K562 (cell line): ENCODE measurements at regions not wholly inside any gene's neighbourhood (a gene's known extent, or its start where the extent isn't known, plus 50 kb on each side); places are given as distances from the start of the nearest gene placed in this dataset.

ENCODE experiments used
- ATAC-seq: fragments of 200-7000 bp; cut with Tn5 transposase; 3 replicates; pipeline ENCODE4 v1.9.1; 2020; ENCODE audit warnings: moderate library complexity
- BruUV-seq: library from RNA; stranded (reverse); fragments of 400-500 nt; replicated peaks from 2 replicates; lab custom pipeline; 2021; lab: Mats Ljungman, UMichigan
- CTCF ChIA-PET: fragments of 300-600 bp; formaldehyde crosslinking; extraction: SDS; loops from one replicate; lab custom pipeline; 2021; ENCODE audit warnings: low intra/inter-chr PET ratio; lab: Yijun Ruan, JAX
- POLR2A ChIA-PET: fragments of 300-600, 350-650 bp; sonication (Branson Sonifier 250); formaldehyde crosslinking; extraction: SDS; loops from one replicate; lab custom pipeline; 2021; ENCODE audit warnings: antibody characterized with exemption, inconsistent platforms; lab: Yijun Ruan, JAX
- DNase-seq, 4 experiments: peaks; one replicate each; pipeline versions ENCODE4 v3.0.0 to v3.0.0-alpha.2; 2011 to 2018; ENCODE audit warnings: low spot score in 3 of 4, mixed read lengths in 3 of 4; ENCODE audit errors: extremely low read depth in 1 of 4
- FAIRE-seq: peaks from 2 replicates; lab custom pipeline; 2011; peaks lifted over from hg19 to GRCh38; lab: Jason Lieb, UNC
- H2AFZ ChIP-seq: 2 replicates; pipeline ENCODE4 v1.6.0; 2011; ENCODE audit warnings: low read depth, low read length, control low read depth, inconsistent platforms
- H3K27ac ChIP-seq: fragments of 200-600 bp; 3 replicates; pipeline ENCODE4 v1.8.0; 2011; ENCODE audit warnings: low read depth, mild to moderate bottlenecking, control low read depth, inconsistent platforms, low read length, moderate library complexity, mixed read lengths; ENCODE audit errors: extremely low read depth
- H3K27me3 ChIP-seq, 2 experiments: fragments of 300-600 bp in 1 of 2; 2 replicates in 1 of 2; 3 replicates in 1 of 2; pipeline versions ENCODE4 v1.6.0 to v1.8.0; 2011; ENCODE audit warnings: inconsistent platforms in 2 of 2, low read length in 2 of 2, mild to moderate bottlenecking in 1 of 2, mixed read lengths in 1 of 2, moderate library complexity in 1 of 2; ENCODE audit not compliant: control insufficient read depth in 2 of 2, insufficient read depth in 2 of 2
- H3K36me3 ChIP-seq: fragments of 300-600 bp; 3 replicates; pipeline ENCODE4 v1.8.0; 2011; ENCODE audit warnings: mild to moderate bottlenecking, low read length, inconsistent platforms; ENCODE audit not compliant: control insufficient read depth, insufficient read depth
- H3K4me1 ChIP-seq, 2 experiments: fragments of 200-600 bp in 1 of 2; replicated peaks in 1 of 2; 2 replicates in 1 of 2; 3 replicates in 1 of 2; pipeline versions ENCODE4 v1.5.1 to v1.8.0; 2011; ENCODE audit warnings: inconsistent platforms in 2 of 2, low read length in 2 of 2, mild to moderate bottlenecking in 1 of 2, mixed read lengths in 1 of 2, moderate library complexity in 1 of 2; ENCODE audit not compliant: control insufficient read depth in 2 of 2, insufficient read depth in 2 of 2
- H3K4me2 ChIP-seq: 2 replicates; pipeline ENCODE4 v1.6.1; 2011; ENCODE audit warnings: low read length, control low read depth, inconsistent platforms, mixed read lengths; ENCODE audit not compliant: insufficient read depth
- H3K4me3 ChIP-seq: fragments of 200-600 bp; sonication (generic), shearing (Covaris generic); 2 replicates; pipeline ENCODE4 v1.5.1; 2016; ENCODE audit warnings: control low read depth, inconsistent platforms
- H3K79me2 ChIP-seq: fragments of 200-600 bp; 3 replicates; pipeline ENCODE4 v1.8.0; 2011; ENCODE audit warnings: low read length, inconsistent platforms; ENCODE audit not compliant: control insufficient read depth, insufficient read depth
- H3K9ac ChIP-seq, 2 experiments: 2 replicates each; pipeline versions ENCODE4 v1.6.0 to v1.6.1; 2011; ENCODE audit warnings: low read depth in 2 of 2, low read length in 2 of 2, control low read depth in 1 of 2, inconsistent platforms in 1 of 2, mild to moderate bottlenecking in 1 of 2, mixed read lengths in 1 of 2; ENCODE audit not compliant: insufficient read depth in 1 of 2
- H3K9me1 ChIP-seq: one replicate; pipeline ENCODE4 v1.6.0; 2011; ENCODE audit warnings: inconsistent platforms, mild to moderate bottlenecking, low read length, moderate library complexity; ENCODE audit not compliant: control insufficient read depth, insufficient read depth
- H3K9me3 ChIP-seq: replicated peaks from 2 replicates; pipeline ENCODE4 v1.5.1; 2011; ENCODE audit warnings: low read depth, low read length, inconsistent platforms; ENCODE audit not compliant: control insufficient read depth, insufficient read depth
- H4K20me1 ChIP-seq: replicated peaks from 2 replicates; pipeline ENCODE4 v1.6.1; 2011; ENCODE audit warnings: low read length, inconsistent platforms, mixed read lengths; ENCODE audit not compliant: control insufficient read depth, insufficient read depth
- ADNP ChIP-seq: fragments of 200-800 bp; sonication (Bioruptor generic); IDR thresholded peaks from 2 replicates; pipeline ENCODE4 v1.6.1; 2016; ENCODE audit warnings: missing genetic modification characterization, missing compliant biosample characterization
- ATF3 ChIP-seq, 2 experiments: fragments of 450-650 bp in 1 of 2; sonication (generic) in 1 of 2; formaldehyde crosslinking in 1 of 2; IDR thresholded peaks in 1 of 2; conservative IDR thresholded peaks in 1 of 2; 2 replicates each; pipeline versions ENCODE4 v1.6.1 to v1.8.1; 2016 to 2023; ENCODE audit warnings: mild to moderate bottlenecking in 2 of 2, moderate library complexity in 2 of 2, inconsistent platforms in 1 of 2, missing genetic modification reagents in 1 of 2
- FOXJ2 ChIP-seq: fragments of 200-800 bp; sonication (Bioruptor generic); IDR thresholded peaks from 2 replicates; pipeline ENCODE4 v1.6.1; 2016; ENCODE audit warnings: missing genetic modification characterization, missing compliant biosample characterization
- IRF1 ChIP-seq: sonication (generic); formaldehyde crosslinking; IDR thresholded peaks from 2 replicates; pipeline ENCODE4 v1.8.0; 2022; ENCODE audit warnings: missing genetic modification reagents, mild to moderate bottlenecking, borderline replicate concordance
- MECOM ChIP-seq: fragments of 250-450 bp; sonication (Bioruptor Pico); IDR thresholded peaks from 2 replicates; pipeline ENCODE4 v1.8.0; 2022; ENCODE audit warnings: inconsistent platforms
- MLX ChIP-seq, 2 experiments: fragments of 450-650 bp in 1 of 2; sonication (generic) in 1 of 2; formaldehyde crosslinking; conservative IDR thresholded peaks; 2 replicates each; pipeline versions ENCODE4 v1.4.0 to v1.8.1; 2020 to 2022; ENCODE audit warnings: mild to moderate bottlenecking in 1 of 2, missing genetic modification reagents in 1 of 2
- NFE2 ChIP-seq: IDR thresholded peaks from 2 replicates; pipeline ENCODE4 v1.6.1; 2014; ENCODE audit warnings: antibody characterized with exemption, low read depth
- POLR2H ChIP-seq: IDR thresholded peaks from 2 replicates; pipeline ENCODE4 v1.6.1; 2016; ENCODE audit warnings: missing genetic modification characterization, low read depth, mild to moderate bottlenecking, control low read depth, missing compliant biosample characterization, moderate library complexity
- SLC30A9 ChIP-seq: fragments of 250-450 bp; sonication (Bioruptor Pico); IDR thresholded peaks from 2 replicates; pipeline ENCODE4 v1.8.0; 2022; ENCODE audit warnings: mild to moderate bottlenecking, moderate library complexity
- SMARCE1 ChIP-seq: fragments of 450-650 bp; IDR thresholded peaks from 2 replicates; pipeline ENCODE4 v1.7.1; 2016; ENCODE audit warnings: mild to moderate bottlenecking
- ZFP1 ChIP-seq: fragments of 450-650 bp; formaldehyde crosslinking; IDR thresholded peaks from 2 replicates; pipeline ENCODE4 v1.4.0; 2020; ENCODE audit warnings: mild to moderate bottlenecking, mixed read lengths
- ZNF217 ChIP-seq: sonication (generic); formaldehyde crosslinking; IDR thresholded peaks from 2 replicates; pipeline ENCODE4 v1.8.0; 2022; ENCODE audit warnings: mild to moderate bottlenecking, missing genetic modification reagents
- ZNF263 ChIP-seq: sonication (generic); formaldehyde crosslinking; IDR thresholded peaks from 2 replicates; pipeline ENCODE4 v1.8.0; 2022; ENCODE audit warnings: mild to moderate bottlenecking, missing genetic modification reagents, borderline replicate concordance
- ZNF449 ChIP-seq: fragments of 250-450 bp; sonication (Bioruptor Pico); IDR thresholded peaks from 2 replicates; pipeline ENCODE4 v1.8.0; 2022; ENCODE audit warnings: moderate library complexity, mild to moderate bottlenecking, inconsistent platforms
- ZNF57 ChIP-seq: fragments of 450-650 bp; formaldehyde crosslinking; IDR thresholded peaks from 2 replicates; pipeline ENCODE4 v1.4.0; 2020; ENCODE audit warnings: mild to moderate bottlenecking, moderate library complexity
- ZNF586 ChIP-seq: fragments of 450-650 bp; formaldehyde crosslinking; conservative IDR thresholded peaks from 2 replicates; pipeline ENCODE4 v1.4.0; 2020; ENCODE audit warnings: mild to moderate bottlenecking, moderate library complexity
- ZZZ3 ChIP-seq: fragments of 450-650 bp; IDR thresholded peaks from 2 replicates; pipeline ENCODE4 v1.6.1; 2016; ENCODE audit warnings: antibody characterized with exemption, mild to moderate bottlenecking, moderate library complexity
- WGBS: fragments of 100-300 bp; shearing (Covaris generic); methylation state at CpG from one replicate; pipeline ENCODE4 v1.1.6; 2016; ENCODE audit warnings: low coverage, mixed read lengths; ENCODE audit not compliant: insufficient coverage; ENCODE audit errors: missing lambda C conversion rate; 5-methylcytosine and 5-hydroxymethylcytosine counted together
- in situ Hi-C: fragments of 300-500 bp; cut with MboI; formaldehyde crosslinking; loops from 4 replicates; pipeline ENCODE4 v1.15.0; 2018; ENCODE audit warnings: inconsistent platforms, mixed read lengths
- intact Hi-C: fragments of 100-400 bp; cut with micrococcal nuclease; formaldehyde crosslinking; loops from 2 replicates; pipeline ENCODE4 v1.14.2; 2022

GRCh38 chr3:68485051-68485450 is 447.3 kb downstream of the TAFA4 start:
- CTCF ChIA-PET = no interaction called here
- 0% methylated on average over 1 of the region's 1 CpG for WGBS
- ATAC-seq = no peak

GRCh38 chr3:68483601-68484000 is 448.7 kb downstream of the TAFA4 start:
- no TSS peak for BruUV-seq
- TF ChIP-seq ZNF449 (CRISPR knock-in tag) (no peak), MECOM (CRISPR knock-in tag) (no peak), SLC30A9 (CRISPR knock-in tag) (no peak), ATF3 (IDR thresholded peaks at IDR 0.05) (no peak), ATF3 (CRISPR knock-in tag; conservative IDR thresholded peaks at IDR 0.05) (no peak), IRF1 (CRISPR knock-in tag) (no peak), POLR2H (no peak), MLX (CRISPR knock-in tag; conservative IDR thresholded peaks at IDR 0.05) (no peak), ADNP (tag) (no peak)

More at GRCh38 chr3:68485051-68485450, 447.3 kb downstream of the TAFA4 start:
- Histone ChIP-seq H3K27ac (no peak overlapping the region), H3K27me3 (no peaks in the 10 kb centered on the region), H4K20me1 (no peaks in the 10 kb centered on the region), H3K36me3 (no peaks in the 10 kb centered on the region), H3K4me3 (no peak overlapping the region), H3K4me2 (no peak overlapping the region), H3K9me1 (no peaks in the 10 kb centered on the region), H3K9me3 (no peaks in the 10 kb centered on the region), H3K79me2 (no peaks in the 10 kb centered on the region), H3K9ac (no peak overlapping the region), H3K4me1 (no peaks in the 10 kb centered on the region), H2AFZ (no peak overlapping the region)
- no TSS peak for BruUV-seq
- no peak for FAIRE-seq
- in situ Hi-C loops (no loop called here), intact Hi-C loops (no loop called here)
- no peak for DNase-seq
- no peak for TF ChIP-seq ZFP1 (CRISPR knock-in tag)
- no peak for TF ChIP-seq ZNF263
- TF ChIP-seq ZNF586 (CRISPR knock-in tag) = no peak
- TF ChIP-seq ZNF57 (CRISPR knock-in tag) = no peak
- no peak for TF ChIP-seq SMARCE1
- no peak for TF ChIP-seq NFE2
- no peak for TF ChIP-seq FOXJ2 (tag)
- TF ChIP-seq ZZZ3 = no peak
- no peak for TF ChIP-seq ZNF217 (CRISPR knock-in tag)
- POLR2A ChIA-PET = no interaction called here

More at GRCh38 chr3:68483601-68484000, 448.7 kb downstream of the TAFA4 start:
- no peaks in the 10 kb centered on the region for H3K79me2 ChIP-seq
- H3K36me3 ChIP-seq = no peaks in the 10 kb centered on the region
- CTCF ChIA-PET = no interaction called here
- H3K9ac ChIP-seq = no peak overlapping the region
- DNase-seq (no peak), FAIRE-seq (no peak), ATAC-seq (no peak)
- H3K4me1 ChIP-seq = no peaks in the 10 kb centered on the region
- WGBS = 0% methylated on average over 3 of the region's 3 CpGs
- H3K9me3 ChIP-seq = no peaks in the 10 kb centered on the region
- H3K4me2 ChIP-seq = no peak overlapping the region
- no peaks in the 10 kb centered on the region for H3K27me3 ChIP-seq
- intact Hi-C loops = no loop called here
- H2AFZ ChIP-seq = no peak overlapping the region
- in situ Hi-C loops = no loop called here
- no peaks in the 10 kb centered on the region for H3K9me1 ChIP-seq
- POLR2A ChIA-PET = no interaction called here
- no peaks in the 10 kb centered on the region for H4K20me1 ChIP-seq
- H3K4me3 ChIP-seq = no peak overlapping the region
- no peak overlapping the region for H3K27ac ChIP-seq
